CD4-positive, alpha-beta T cell (primary cell): ENCODE measurements at regions not wholly inside any gene's neighbourhood (a gene's known extent, or its start where the extent isn't known, plus 50 kb on each side); places are given as distances from the start of the nearest gene placed in this dataset.

Experiments
- ATAC-seq: fragments of 200-7000 bp; cut with Tn5 transposase; one replicate; pipeline ENCODE4 v1.10.0; 2022; ENCODE audit warnings: mild to moderate bottlenecking; ENCODE audit not compliant: poor library complexity
- CTCF ChIA-PET: fragments of 350-600 bp; sonication (Branson Sonifier 250); formaldehyde crosslinking; loops from one replicate; lab custom pipeline; 2021; ENCODE audit warnings: antibody characterized with exemption, inconsistent platforms; lab: Charles Lee
- POLR2A ChIA-PET: fragments of 350-600 bp; sonication (Branson Sonifier 250); formaldehyde crosslinking; loops from one replicate; lab custom pipeline; 2021; ENCODE audit warnings: antibody characterized with exemption, inconsistent platforms; lab: Charles Lee
- DNase-seq, 14 experiments: peaks; one replicate each; pipeline ENCODE4 v3.0.0-alpha.2; 2013 to 2020; ENCODE audit warnings: mixed read lengths in 2 of 14
- H3K27ac ChIP-seq, 2 donors: one replicate each; pipeline versions ENCODE4 v1.5.1 to v1.7.0; 2013; ENCODE audit warnings: low read length in 2 of 2, low read depth in 1 of 2, mild to moderate bottlenecking in 1 of 2
- H3K27me3 ChIP-seq, 2 experiments: 1 replicate in 1 of 2; 2 replicates in 1 of 2; pipeline versions ENCODE4 v1.6.1 to v1.7.0; 2013; ENCODE audit warnings: low read length in 2 of 2, control low read depth in 1 of 2, mild to moderate bottlenecking in 1 of 2, moderate library complexity in 1 of 2; ENCODE audit not compliant: insufficient read depth in 2 of 2, control insufficient read depth in 1 of 2
- H3K36me3 ChIP-seq: one replicate; pipeline ENCODE4 v1.6.1; 2013; ENCODE audit warnings: low read length, control low read depth; ENCODE audit not compliant: insufficient read depth
- H3K4me1 ChIP-seq: one replicate; pipeline ENCODE4 v1.6.1; 2013; ENCODE audit warnings: low read length, control low read depth; ENCODE audit not compliant: insufficient read depth
- H3K4me3 ChIP-seq: one replicate; pipeline ENCODE4 v1.5.1; 2013; ENCODE audit warnings: mild to moderate bottlenecking, low read length, moderate library complexity
- H3K9me3 ChIP-seq, 2 experiments: 1 replicate in 1 of 2; 2 replicates in 1 of 2; pipeline versions ENCODE4 v1.6.1 to v1.7.0; 2013; ENCODE audit warnings: low read length in 2 of 2, mild to moderate bottlenecking in 2 of 2, control low read depth in 1 of 2, moderate library complexity in 1 of 2; ENCODE audit not compliant: control insufficient read depth in 1 of 2, insufficient read depth in 1 of 2
- H3K27ac Mint-ChIP-seq: one replicate; pipeline ENCODE4 v1.8.0; 2020; ENCODE audit warnings: mixed read lengths
- H3K27me3 Mint-ChIP-seq: one replicate; pipeline ENCODE4 v1.8.0; 2021; ENCODE audit warnings: mixed read lengths
- H3K36me3 Mint-ChIP-seq: one replicate; pipeline ENCODE4 v1.8.0; 2021; ENCODE audit warnings: low read depth, mixed read lengths
- H3K4me1 Mint-ChIP-seq: one replicate; pipeline ENCODE4 v1.8.0; 2021; ENCODE audit warnings: low read depth, mixed read lengths
- H3K4me3 Mint-ChIP-seq: one replicate; pipeline ENCODE4 v1.8.0; 2020; ENCODE audit warnings: mild to moderate bottlenecking, mixed read lengths
- H3K9me3 Mint-ChIP-seq: one replicate; pipeline ENCODE4 v1.8.0; 2020; ENCODE audit warnings: mixed read lengths
- CTCF ChIP-seq: fragments of 200-600 bp; IDR thresholded peaks from one replicate; pipeline ENCODE4 v1.8.0; 2022; ENCODE audit warnings: antibody characterized with exemption, mild to moderate bottlenecking
- intact Hi-C, 2 experiments: fragments of 100-400 bp; cut with DNase I in 1 of 2; cut with micrococcal nuclease in 1 of 2; formaldehyde crosslinking; loops; one replicate each; pipeline versions ENCODE4 v1.15.1 to v1.9.0; 2023 to 2025; cut with DNase I, micrococcal nuclease

GRCh38 chr13:44307844-44308243, 65.8 kb upstream of the SERP2 start:
- Histone ChIP-seq H3K36me3 (no peaks in the 10 kb centered on the region), H3K27ac (no peak overlapping the region), H3K27me3 (no peaks in the 10 kb centered on the region), H3K9me3 (no peaks in the 10 kb centered on the region), H3K4me3 (no peak overlapping the region), H3K4me1 (peaks cover 11% of the 10 kb centered on the region)
- CTCF ChIA-PET: interaction anchor here (1.3 kb wide), 1 partner anchor 11 kb away, joined by 5 read pairs; no protein-coding TSS in a partner anchor
- Mint-ChIP-seq H3K27me3 (peaks cover 6% of the 10 kb centered on the region), H3K36me3 (no peaks in the 10 kb centered on the region), H3K4me3 (no peak overlapping the region), H3K4me1 (peaks cover 33% of the 10 kb centered on the region), H3K9me3 (no peaks in the 10 kb centered on the region), H3K27ac (no peak overlapping the region)
- no peak for ATAC-seq
- DNase-seq: no peak
- no peak for TF ChIP-seq CTCF
- POLR2A ChIA-PET: no interaction called here
- intact Hi-C loops: no loop called here

GRCh38 chr13:44308352-44308751, 65.3 kb upstream of the SERP2 start:
- H3K36me3 Mint-ChIP-seq: no peaks in the 10 kb centered on the region
- ChIA-PET POLR2A (no interaction called here), CTCF (no interaction called here)
- H3K4me1 ChIP-seq: peaks cover 11% of the 10 kb centered on the region
- DNase-seq (no peak), ATAC-seq (no peak)
- H3K4me3 Mint-ChIP-seq: no peak overlapping the region
- peaks cover 33% of the 10 kb centered on the region for H3K4me1 Mint-ChIP-seq
- peaks cover 11% of the 10 kb centered on the region for H3K27me3 Mint-ChIP-seq
- no peak for TF ChIP-seq CTCF
- H3K27ac ChIP-seq: no peak overlapping the region
- no peaks in the 10 kb centered on the region for H3K27me3 ChIP-seq
- no peaks in the 10 kb centered on the region for H3K36me3 ChIP-seq
- intact Hi-C loops: no loop called here
- no peaks in the 10 kb centered on the region for H3K9me3 Mint-ChIP-seq
- H3K4me3 ChIP-seq: no peak overlapping the region
- no peak overlapping the region for H3K27ac Mint-ChIP-seq
- H3K9me3 ChIP-seq: no peaks in the 10 kb centered on the region

- ChIA-PET POLR2A (no interaction called here), CTCF (no interaction called here)
- H3K36me3 Mint-ChIP-seq: no peaks in the 10 kb centered on the region
- no peak for ATAC-seq
- H3K27ac ChIP-seq: no peak overlapping the region
- no peaks in the 10 kb centered on the region for H3K27me3 ChIP-seq
- H3K36me3 ChIP-seq: no peaks in the 10 kb centered on the region
- intact Hi-C loops: no loop called here
- peaks cover 15% of the 10 kb centered on the region for H3K27me3 Mint-ChIP-seq
- H3K9me3 ChIP-seq: no peaks in the 10 kb centered on the region
- peaks cover 21% of the 10 kb centered on the region for H3K4me1 Mint-ChIP-seq
- TF ChIP-seq CTCF: no peak
- DNase-seq: no peak
- no peak overlapping the region for H3K27ac Mint-ChIP-seq
- peaks cover 11% of the 10 kb centered on the region for H3K4me1 ChIP-seq
- H3K4me3 Mint-ChIP-seq: no peak overlapping the region
- no peak overlapping the region for H3K4me3 ChIP-seq
- no peaks in the 10 kb centered on the region for H3K9me3 Mint-ChIP-seq
These were observed 63.5 kb upstream of the SERP2 start for GRCh38 chr13:44309794-44310757.
